NCI-H1092 treated with DMSO at 0.1 percent for 48 hours (cell line): ENCODE measurements at regions not wholly inside any gene's neighbourhood (a gene's known extent, or its start where the extent isn't known, plus 50 kb on each side); places are given as distances from the start of the nearest gene placed in this dataset.
"Not testable (repeated sequence)": the region's sequence is repeated elsewhere in the genome, so short reads cannot be mapped to it uniquely, and the experiment has no call there.

ENCODE experiments used
- DNase-seq: peaks from one replicate; lab custom pipeline; 2025; lab: John Stamatoyannopoulos, UW

GRCh38 chr13:60689571-60689970 lies 292.6 kb downstream of the TDRD3 start:
- DNase-seq = no peak

GRCh38 chr13:60689076-60689475 lies 292.1 kb downstream of the TDRD3 start:
- no peak for DNase-seq

- no peak for DNase-seq
Observed at GRCh38 chr13:60679928-60680694, 283.1 kb downstream of the TDRD3 start.

GRCh38 chr13:60679131-60679530 lies 282.1 kb downstream of the TDRD3 start:
- DNase-seq = no peak

GRCh38 chr13:60671386-60671785 lies 274.4 kb downstream of the TDRD3 start:
- no peak for DNase-seq

GRCh38 chr13:60663788-60664187 lies 266.8 kb downstream of the TDRD3 start:
- DNase-seq = no peak

GRCh38 chr13:60662595-60662994 lies 265.6 kb downstream of the TDRD3 start:
- no peak for DNase-seq

- no peak for DNase-seq
Observed at GRCh38 chr13:60661521-60661920, 264.5 kb downstream of the TDRD3 start.

GRCh38 chr13:60657586-60657985 lies 260.6 kb downstream of the TDRD3 start:
- not testable (repeated sequence) for DNase-seq

GRCh38 chr13:60655256-60655655 lies 258.2 kb downstream of the TDRD3 start:
- no peak for DNase-seq

- no peak for DNase-seq
Observed at GRCh38 chr13:60654415-60654814, 257.4 kb downstream of the TDRD3 start.

GRCh38 chr13:60647547-60647946 lies 250.5 kb downstream of the TDRD3 start:
- DNase-seq = no peak

GRCh38 chr13:60646620-60647019 lies 249.6 kb downstream of the TDRD3 start:
- no peak for DNase-seq

GRCh38 chr13:60645676-60646075 lies 248.7 kb downstream of the TDRD3 start:
- no peak for DNase-seq

- no peak for DNase-seq
Observed at GRCh38 chr13:60642552-60642951, 245.5 kb downstream of the TDRD3 start.

- no peak for DNase-seq
Observed at GRCh38 chr13:60629158-60629557, 232.1 kb downstream of the TDRD3 start.

GRCh38 chr13:60627071-60627686 lies 230.2 kb downstream of the TDRD3 start:
- DNase-seq = peak; percentile 40
